ENCODE measurements at regions not wholly inside any gene's neighbourhood (a gene's known extent, or its start where the extent isn't known, plus 50 kb on each side); places are given as distances from the start of the nearest gene placed in this dataset.

- no peak for TF ChIP-seq POLR2A (IDR thresholded peaks at IDR 0.05; ENCODE audit: low read depth, low read length)
- no peak for TF ChIP-seq PAX8 (IDR thresholded peaks at IDR 0.05)
- TF ChIP-seq ATF7 (IDR thresholded peaks at IDR 0.05; ENCODE audit: low read depth) = no peak
- no peak for TF ChIP-seq RFX5 (IDR thresholded peaks at IDR 0.05; ENCODE audit: low read depth, low read length)
- no peak for TF ChIP-seq CTCF (IDR thresholded peaks at IDR 0.05 in 2 of 3, conservative IDR thresholded peaks at IDR 0.05 in 1 of 3; ENCODE audit: control insufficient read depth in 2 of 3, extremely low read depth in 1 of 3, insufficient read depth in 1 of 3, low read depth in 3 of 3, low read length in 3 of 3)
- no peak for TF ChIP-seq STAT3 (IDR thresholded peaks at IDR 0.05; ENCODE audit: low read depth, low read length)
- no peak for TF ChIP-seq LARP7 (IDR thresholded peaks at IDR 0.05)
- TF ChIP-seq MAX (IDR thresholded peaks at IDR 0.05; ENCODE audit: low read depth, low read length) = no peak
- TF ChIP-seq SMC3 (IDR thresholded peaks at IDR 0.05; ENCODE audit: borderline replicate concordance, low read length) = no peak
- no peak for TF ChIP-seq BCL11A (IDR thresholded peaks at IDR 0.05; ENCODE audit: low read depth, low read length)
- no peak for TF ChIP-seq RAD21 (IDR thresholded peaks at IDR 0.05; ENCODE audit: insufficient read depth, low read depth, low read length)
These were observed 436.9 kb upstream of the TMEM132C start for GRCh38 chr12:127830065-127830460.
